Left ventricle myocardium inferior (tissue), 1 donor: ENCODE measurements at regions not wholly inside any gene's neighbourhood (a gene's known extent, or its start where the extent isn't known, plus 50 kb on each side); places are given as distances from the start of the nearest gene placed in this dataset.

Experiments used
- DNase-seq: peaks from one replicate; pipeline ENCODE4 v3.0.0-alpha.2; 2020
- H3K27ac ChIP-seq: fragments of 200-600 bp; replicated peaks from 2 replicates; pipeline ENCODE4 v1.8.0; 2021
- H3K27me3 ChIP-seq: fragments of 200-600 bp; 2 replicates; pipeline ENCODE4 v1.8.0; 2021; ENCODE audit warnings: low read depth
- H3K36me3 ChIP-seq: fragments of 200-600 bp; 2 replicates; pipeline ENCODE4 v1.8.0; 2021
- H3K4me1 ChIP-seq: fragments of 200-600 bp; 2 replicates; pipeline ENCODE4 v1.8.0; 2021
- H3K4me3 ChIP-seq: fragments of 200-600 bp; 2 replicates; pipeline ENCODE4 v1.8.0; 2021; ENCODE audit warnings: mild to moderate bottlenecking, moderate library complexity
- H3K9me3 ChIP-seq: fragments of 200-600 bp; replicated peaks from 2 replicates; pipeline ENCODE4 v1.8.0; 2021
- intact Hi-C: fragments of 100-400 bp; cut with micrococcal nuclease; formaldehyde crosslinking; loops from one replicate; pipeline ENCODE4 v1.11.0; 2022
- TF ChIP-seq, protein P1 (sequence below): fragments of 200-600 bp; IDR thresholded peaks from 2 replicates; pipeline ENCODE4 v1.8.0; 2021; ENCODE audit warnings: antibody characterized with exemption, mild to moderate bottlenecking, borderline replicate concordance
- donor health status: DM: no; HTN: yes; CAD: no; lungs with severe emphysema.

DNA sequence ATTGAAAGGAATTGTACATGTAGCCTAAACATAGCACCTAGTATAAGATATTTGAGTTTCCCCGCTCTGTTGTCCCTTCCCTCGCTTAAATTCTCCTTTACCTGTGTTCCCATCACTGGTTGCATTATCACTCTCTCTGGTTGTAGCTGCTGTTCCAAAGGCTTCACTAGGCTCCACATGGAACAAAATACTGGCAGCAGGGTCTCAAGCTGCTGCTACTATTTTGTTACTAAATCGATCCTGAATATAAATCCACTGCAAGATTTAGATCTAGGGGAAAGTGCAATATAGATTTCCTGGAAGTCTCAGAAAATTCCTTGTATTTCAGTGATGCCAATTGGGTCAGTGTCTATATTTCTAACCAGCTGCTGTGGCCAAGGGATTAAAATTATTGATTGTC is 443.5 kb downstream of the SATB2 start:
- no peaks in the 10 kb centered on the region for H3K4me1 ChIP-seq
- no peaks in the 10 kb centered on the region for H3K27me3 ChIP-seq
- peaks cover 22% of the 10 kb centered on the region for H3K9me3 ChIP-seq
- no peak overlapping the region for H3K4me3 ChIP-seq
- TF ChIP-seq, protein P1, sequence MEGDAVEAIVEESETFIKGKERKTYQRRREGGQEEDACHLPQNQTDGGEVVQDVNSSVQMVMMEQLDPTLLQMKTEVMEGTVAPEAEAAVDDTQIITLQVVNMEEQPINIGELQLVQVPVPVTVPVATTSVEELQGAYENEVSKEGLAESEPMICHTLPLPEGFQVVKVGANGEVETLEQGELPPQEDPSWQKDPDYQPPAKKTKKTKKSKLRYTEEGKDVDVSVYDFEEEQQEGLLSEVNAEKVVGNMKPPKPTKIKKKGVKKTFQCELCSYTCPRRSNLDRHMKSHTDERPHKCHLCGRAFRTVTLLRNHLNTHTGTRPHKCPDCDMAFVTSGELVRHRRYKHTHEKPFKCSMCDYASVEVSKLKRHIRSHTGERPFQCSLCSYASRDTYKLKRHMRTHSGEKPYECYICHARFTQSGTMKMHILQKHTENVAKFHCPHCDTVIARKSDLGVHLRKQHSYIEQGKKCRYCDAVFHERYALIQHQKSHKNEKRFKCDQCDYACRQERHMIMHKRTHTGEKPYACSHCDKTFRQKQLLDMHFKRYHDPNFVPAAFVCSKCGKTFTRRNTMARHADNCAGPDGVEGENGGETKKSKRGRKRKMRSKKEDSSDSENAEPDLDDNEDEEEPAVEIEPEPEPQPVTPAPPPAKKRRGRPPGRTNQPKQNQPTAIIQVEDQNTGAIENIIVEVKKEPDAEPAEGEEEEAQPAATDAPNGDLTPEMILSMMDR, result no peak
- H3K36me3 ChIP-seq, result no peaks in the 10 kb centered on the region
- H3K27ac ChIP-seq, result no peak overlapping the region
- no peak for DNase-seq
- intact Hi-C loops, result no loop called here

DNA sequence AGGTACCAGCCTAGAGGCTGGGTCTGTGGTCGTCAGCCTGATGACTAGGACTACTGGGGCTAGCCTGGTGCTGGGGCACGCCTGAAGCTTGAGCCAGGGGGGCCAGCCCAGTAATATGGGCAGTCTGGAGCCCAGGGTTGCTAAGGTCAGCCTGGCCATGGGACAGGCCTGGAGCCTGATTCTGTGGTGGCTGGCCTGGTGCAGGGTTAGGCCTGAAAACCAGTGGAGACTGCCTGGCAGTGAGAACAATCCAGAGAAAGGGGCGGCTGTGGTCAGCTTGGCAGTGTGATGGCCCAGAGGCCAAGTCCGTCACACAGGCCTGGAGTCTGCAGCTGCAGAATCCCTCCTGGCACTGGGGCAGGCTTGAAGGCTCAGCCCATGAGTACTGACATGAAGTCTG is 445.8 kb downstream of the SATB2 start:
- DNase-seq, result no peak
- Histone ChIP-seq H3K36me3 (no peaks in the 10 kb centered on the region), H3K4me1 (no peaks in the 10 kb centered on the region), H3K27me3 (no peaks in the 10 kb centered on the region), H3K27ac (no peak overlapping the region), H3K4me3 (no peak overlapping the region), H3K9me3 (peaks cover 42% of the 10 kb centered on the region)
- intact Hi-C loops, result no loop called here
- TF ChIP-seq, protein P1, result no peak

DNA sequence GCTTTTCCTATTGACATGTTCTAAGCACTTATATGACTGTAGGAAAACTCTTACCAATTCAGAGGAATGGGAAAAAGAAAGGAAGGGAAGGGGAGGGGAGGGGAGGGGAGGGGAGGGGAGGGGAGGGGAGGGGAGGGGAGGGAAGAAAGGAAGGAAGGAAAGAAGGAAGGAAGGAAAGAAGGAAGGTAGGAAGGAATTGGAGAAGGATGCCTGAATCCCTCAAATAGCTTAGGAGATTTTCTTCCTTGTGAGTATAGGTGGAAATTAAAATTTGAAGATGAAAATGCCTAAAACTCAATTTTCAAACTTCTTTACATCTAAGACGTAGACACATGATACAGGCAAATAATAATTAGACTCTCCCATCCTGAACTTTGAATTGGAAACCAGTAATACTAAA is 463.1 kb downstream of the SATB2 start:
- no peaks in the 10 kb centered on the region for H3K27me3 ChIP-seq
- TF ChIP-seq, protein P1, result no peak
- no peaks in the 10 kb centered on the region for H3K4me1 ChIP-seq
- H3K4me3 ChIP-seq, result no peak overlapping the region
- H3K27ac ChIP-seq, result no peak overlapping the region
- DNase-seq, result no peak
- H3K9me3 ChIP-seq, result peaks cover 12% of the 10 kb centered on the region
- intact Hi-C loops, result no loop called here
- H3K36me3 ChIP-seq, result no peaks in the 10 kb centered on the region

DNA sequence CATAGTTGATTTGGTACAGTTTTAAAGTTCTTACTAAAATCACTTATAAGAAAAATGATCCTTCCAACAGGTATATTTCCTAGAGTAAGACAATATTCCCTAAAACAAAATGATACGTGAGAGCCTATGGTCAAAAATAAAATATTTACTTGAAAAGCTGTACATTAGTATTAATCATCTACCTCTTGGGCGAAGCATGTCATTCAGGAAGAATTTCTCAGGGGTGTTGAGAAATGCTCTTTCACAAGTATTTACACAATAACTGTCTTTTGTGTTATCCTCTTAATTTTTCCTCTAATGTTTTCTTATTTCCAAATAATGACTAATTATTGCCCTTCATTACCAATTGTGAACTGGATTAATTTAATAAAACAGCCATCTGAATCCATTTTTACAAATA is 466.3 kb downstream of the SATB2 start:
- no peak overlapping the region for H3K4me3 ChIP-seq
- no peaks in the 10 kb centered on the region for H3K4me1 ChIP-seq
- no peaks in the 10 kb centered on the region for H3K36me3 ChIP-seq
- no peak for DNase-seq
- H3K9me3 ChIP-seq, result peaks cover 21% of the 10 kb centered on the region
- H3K27ac ChIP-seq, result no peak overlapping the region
- intact Hi-C loops, result no loop called here
- no peaks in the 10 kb centered on the region for H3K27me3 ChIP-seq
- TF ChIP-seq, protein P1, result no peak

DNA sequence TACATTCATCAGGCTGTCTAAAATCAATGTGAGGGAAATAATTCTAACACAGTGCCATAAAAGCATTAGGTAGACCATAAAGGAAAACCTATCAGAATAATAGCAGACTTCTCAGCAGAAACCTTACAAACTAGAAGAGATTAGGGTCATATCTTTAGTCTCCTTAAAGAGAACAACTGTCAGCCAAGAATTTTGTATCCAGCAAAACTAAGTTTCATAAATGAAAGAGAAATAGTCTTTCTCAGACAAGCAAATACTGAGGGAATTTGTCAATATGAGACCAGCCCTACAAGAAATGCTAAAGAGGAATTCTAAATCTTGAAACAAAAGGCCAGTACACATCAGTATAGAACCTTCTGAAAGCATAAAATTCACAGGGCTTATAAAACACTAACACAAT is 482.0 kb downstream of the SATB2 start:
- no peak for DNase-seq
- intact Hi-C loops, result no loop called here
- Histone ChIP-seq H3K36me3 (no peaks in the 10 kb centered on the region), H3K4me1 (no peaks in the 10 kb centered on the region), H3K27me3 (no peaks in the 10 kb centered on the region), H3K27ac (no peak overlapping the region), H3K9me3 (peaks cover 42% of the 10 kb centered on the region), H3K4me3 (no peak overlapping the region)
- TF ChIP-seq, protein P1, result no peak

DNA sequence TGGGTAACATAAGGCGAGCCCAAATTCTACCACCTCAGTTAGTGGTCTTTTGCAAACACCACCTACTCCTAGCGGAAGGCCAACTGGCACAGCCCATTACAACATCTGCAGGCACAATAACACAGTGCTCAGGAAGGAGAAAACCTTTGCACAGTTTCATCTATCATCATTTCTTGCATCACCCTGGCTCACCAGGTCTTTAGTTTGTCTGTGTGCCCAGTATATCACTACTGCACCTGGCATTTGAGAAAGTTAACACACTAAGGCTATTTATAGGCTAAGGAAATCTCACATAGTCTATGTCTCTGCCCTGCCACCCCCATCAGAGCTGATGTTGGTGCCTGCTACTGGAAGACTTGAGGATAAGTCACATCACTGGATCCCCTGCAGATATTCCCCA is 484.0 kb downstream of the SATB2 start:
- H3K36me3 ChIP-seq, result no peaks in the 10 kb centered on the region
- intact Hi-C loops, result no loop called here
- no peaks in the 10 kb centered on the region for H3K27me3 ChIP-seq
- H3K9me3 ChIP-seq, result peaks cover 42% of the 10 kb centered on the region
- DNase-seq, result no peak
- H3K4me1 ChIP-seq, result no peaks in the 10 kb centered on the region
- H3K4me3 ChIP-seq, result no peak overlapping the region
- no peak overlapping the region for H3K27ac ChIP-seq
- TF ChIP-seq, protein P1, result no peak
